ENCODE measurements at regions not wholly inside any gene's neighbourhood (a gene's known extent, or its start where the extent isn't known, plus 50 kb on each side); places are given as distances from the start of the nearest gene placed in this dataset.

- no peak for DNase-seq (ENCODE audit: low spot score)
Observed at GRCh38 chr4:8754634-8755589, 116.7 kb downstream of the HMX1 start.

- no peak for DNase-seq (ENCODE audit: low spot score)
Observed at GRCh38 chr4:8748236-8748575, 123.4 kb downstream of the HMX1 start.

- DNase-seq (ENCODE audit: low spot score), result no peak
Observed at GRCh38 chr4:8747467-8748235, 124.0 kb downstream of the HMX1 start.

- no peak for DNase-seq (ENCODE audit: low spot score)
Observed at GRCh38 chr4:8746523-8747466, 124.8 kb downstream of the HMX1 start.

GRCh38 chr4:8745826-8746225, 125.8 kb downstream of the HMX1 start:
- no peak for DNase-seq (ENCODE audit: low spot score)

GRCh38 chr4:8745005-8745790, 126.4 kb downstream of the HMX1 start:
- no peak for DNase-seq (ENCODE audit: low spot score)

- no peak for DNase-seq (ENCODE audit: low spot score)
Observed at GRCh38 chr4:8744083-8744805, 127.4 kb downstream of the HMX1 start.

- no peak for DNase-seq (ENCODE audit: low spot score)
Observed at GRCh38 chr4:8742546-8742945, 129.1 kb downstream of the HMX1 start.

- no peak for DNase-seq (ENCODE audit: low spot score)
Observed at GRCh38 chr4:8741513-8742226, 130.0 kb downstream of the HMX1 start.

- no peak for DNase-seq (ENCODE audit: low spot score)
Observed at GRCh38 chr4:8740666-8741395, 130.8 kb downstream of the HMX1 start.

GRCh38 chr4:8739820-8740665, 131.6 kb downstream of the HMX1 start:
- DNase-seq (ENCODE audit: low spot score), result no peak

GRCh38 chr4:8739317-8739716, 132.3 kb downstream of the HMX1 start:
- DNase-seq (ENCODE audit: low spot score), result no peak

GRCh38 chr4:8738471-8738931, 133.1 kb downstream of the HMX1 start:
- DNase-seq (ENCODE audit: low spot score), result no peak

GRCh38 chr4:8737601-8738279, 133.9 kb downstream of the HMX1 start:
- DNase-seq (ENCODE audit: low spot score), result no peak

- no peak for DNase-seq (ENCODE audit: low spot score)
Observed at GRCh38 chr4:8737075-8737474, 134.6 kb downstream of the HMX1 start.

- DNase-seq (ENCODE audit: low spot score), result no peak
Observed at GRCh38 chr4:8736090-8736825, 135.4 kb downstream of the HMX1 start.
